ENCODE measurements at regions not wholly inside any gene's neighbourhood (a gene's known extent, or its start where the extent isn't known, plus 50 kb on each side); places are given as distances from the start of the nearest gene placed in this dataset.

DNA sequence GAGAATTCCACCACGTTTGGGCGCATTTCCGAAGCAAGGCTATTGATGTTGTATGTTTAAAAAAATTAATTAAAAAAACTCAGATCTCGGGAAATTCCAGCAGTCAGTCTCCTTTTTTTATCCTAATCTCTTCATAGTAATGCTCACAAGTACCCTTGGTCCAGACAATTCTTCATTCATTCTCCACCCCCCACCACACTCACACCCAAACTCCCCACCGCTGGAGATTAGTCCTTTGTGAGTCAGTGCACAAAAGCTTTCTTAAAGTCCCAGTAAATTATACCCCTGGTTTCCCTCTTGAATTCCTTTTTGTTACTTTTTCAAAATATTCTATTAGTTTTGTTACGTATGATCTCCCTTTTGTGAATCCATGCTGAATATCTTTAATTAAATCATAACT lies 274.6 kb downstream of the ZNF536 start:
- no peak overlapping the region for H3K27ac ChIP-seq
- intact Hi-C loops (cut with DNase I) = loop anchor here (2.0 kb wide), 1 partner anchor 420 kb away; no protein-coding TSS in a partner anchor
- no peaks in the 10 kb centered on the region for H3K9me3 ChIP-seq
- no peaks in the 10 kb centered on the region for H3K4me1 ChIP-seq (replicated peaks)
- H3K36me3 ChIP-seq = no peaks in the 10 kb centered on the region
- 80% methylated on average over 6 of the region's 6 CpGs for WGBS
- peaks cover 3% of the 10 kb centered on the region for H3K27me3 ChIP-seq (replicated peaks; ENCODE audit: insufficient read depth)
- no peak for DNase-seq (ENCODE audit: low spot score)
- TF ChIP-seq POLR2AphosphoS5 (IDR thresholded peaks at IDR 0.05) (no peak), POLR2A (IDR thresholded peaks at IDR 0.05) (no peak)
- TF ChIP-seq, protein P1, sequence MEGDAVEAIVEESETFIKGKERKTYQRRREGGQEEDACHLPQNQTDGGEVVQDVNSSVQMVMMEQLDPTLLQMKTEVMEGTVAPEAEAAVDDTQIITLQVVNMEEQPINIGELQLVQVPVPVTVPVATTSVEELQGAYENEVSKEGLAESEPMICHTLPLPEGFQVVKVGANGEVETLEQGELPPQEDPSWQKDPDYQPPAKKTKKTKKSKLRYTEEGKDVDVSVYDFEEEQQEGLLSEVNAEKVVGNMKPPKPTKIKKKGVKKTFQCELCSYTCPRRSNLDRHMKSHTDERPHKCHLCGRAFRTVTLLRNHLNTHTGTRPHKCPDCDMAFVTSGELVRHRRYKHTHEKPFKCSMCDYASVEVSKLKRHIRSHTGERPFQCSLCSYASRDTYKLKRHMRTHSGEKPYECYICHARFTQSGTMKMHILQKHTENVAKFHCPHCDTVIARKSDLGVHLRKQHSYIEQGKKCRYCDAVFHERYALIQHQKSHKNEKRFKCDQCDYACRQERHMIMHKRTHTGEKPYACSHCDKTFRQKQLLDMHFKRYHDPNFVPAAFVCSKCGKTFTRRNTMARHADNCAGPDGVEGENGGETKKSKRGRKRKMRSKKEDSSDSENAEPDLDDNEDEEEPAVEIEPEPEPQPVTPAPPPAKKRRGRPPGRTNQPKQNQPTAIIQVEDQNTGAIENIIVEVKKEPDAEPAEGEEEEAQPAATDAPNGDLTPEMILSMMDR (IDR thresholded peaks at IDR 0.05) = no peak
- no peak overlapping the region for H3K4me3 ChIP-seq

DNA sequence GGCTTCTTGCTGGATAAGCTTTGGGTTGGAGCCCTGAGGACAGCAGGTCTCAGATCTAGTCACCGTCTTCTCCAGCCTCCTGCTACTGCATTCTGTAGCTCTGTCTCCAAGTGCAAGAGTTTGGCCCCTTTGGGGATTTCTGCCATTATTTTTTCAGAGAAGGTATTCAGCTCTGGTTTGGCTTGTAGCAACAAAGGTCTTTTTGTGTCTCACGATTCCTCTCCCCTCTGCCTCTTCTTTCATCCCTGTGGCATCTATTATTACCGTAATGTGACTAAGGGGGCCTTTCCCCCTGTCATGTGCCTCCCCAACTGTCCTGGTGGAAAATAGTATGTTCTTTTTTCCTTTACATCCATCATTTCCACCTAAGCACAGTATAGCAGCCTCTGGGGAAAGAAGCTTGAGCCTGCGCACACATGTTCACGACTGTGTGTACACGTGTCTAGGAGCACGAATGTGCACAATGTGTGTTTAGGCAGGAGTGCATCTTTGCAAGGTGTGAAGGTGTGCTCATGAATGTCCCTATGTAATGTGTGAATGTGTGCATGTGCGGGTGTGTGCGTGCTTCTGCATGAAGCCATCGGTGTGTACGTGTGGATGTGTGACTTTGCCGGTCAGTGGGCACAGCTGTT lies 273.9 kb downstream of the ZNF536 start:
- DNase-seq (ENCODE audit: low spot score) = no peak
- H3K36me3 ChIP-seq = no peaks in the 10 kb centered on the region
- 87% methylated on average over 12 of the region's 12 CpGs for WGBS
- H3K4me1 ChIP-seq (replicated peaks) = no peaks in the 10 kb centered on the region
- H3K27ac ChIP-seq = no peak overlapping the region
- H3K27me3 ChIP-seq (replicated peaks; ENCODE audit: insufficient read depth) = peaks cover 3% of the 10 kb centered on the region
- no peak overlapping the region for H3K4me3 ChIP-seq
- H3K9me3 ChIP-seq = no peaks in the 10 kb centered on the region
- intact Hi-C loops (cut with DNase I) = loop anchor here (2.0 kb wide), 1 partner anchor 419 kb away; no protein-coding TSS in a partner anchor
- no peak for TF ChIP-seq POLR2A (IDR thresholded peaks at IDR 0.05)
- TF ChIP-seq, protein P1 (IDR thresholded peaks at IDR 0.05) = no peak
- TF ChIP-seq POLR2AphosphoS5 (IDR thresholded peaks at IDR 0.05) = no peak

DNA sequence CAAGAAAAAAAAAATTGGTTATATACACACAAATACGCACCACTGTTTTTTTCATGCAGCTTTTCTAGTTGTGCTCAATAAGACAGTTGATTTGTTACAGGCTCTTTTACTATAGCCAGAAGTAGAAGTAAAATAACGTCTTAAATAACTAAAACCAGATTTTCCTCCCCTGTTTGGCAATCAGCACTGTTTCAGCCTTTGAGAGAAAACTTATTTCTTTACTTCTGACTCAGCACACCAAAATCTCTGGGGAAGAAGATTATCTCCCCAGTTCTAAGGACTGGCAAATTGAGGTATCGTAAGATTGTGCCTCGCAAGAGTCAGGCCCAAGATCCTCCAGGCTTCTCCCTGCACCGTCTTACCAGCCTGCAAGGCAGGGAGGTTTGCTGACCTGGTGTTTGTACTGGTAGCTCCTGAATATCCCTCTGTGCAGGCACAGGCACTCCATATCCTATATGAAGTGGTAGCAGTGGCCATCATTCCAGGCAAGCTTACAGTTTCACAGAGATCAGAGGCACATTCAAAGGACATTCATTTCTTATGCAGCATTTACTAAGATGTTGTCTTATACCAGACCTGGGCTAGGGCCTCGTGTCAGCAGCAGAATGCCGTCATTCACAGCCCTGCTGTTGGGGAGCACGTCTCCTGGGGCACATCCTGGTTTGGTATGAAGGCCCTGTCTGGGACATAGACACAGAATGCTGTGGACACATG lies 268.2 kb downstream of the ZNF536 start:
- no peak overlapping the region for H3K27ac ChIP-seq
- H3K4me3 ChIP-seq = no peak overlapping the region
- intact Hi-C loops (cut with DNase I) = no loop called here
- H3K4me1 ChIP-seq (replicated peaks) = no peaks in the 10 kb centered on the region
- no peaks in the 10 kb centered on the region for H3K9me3 ChIP-seq
- no peak for DNase-seq (ENCODE audit: low spot score)
- no peak for TF ChIP-seq POLR2A (IDR thresholded peaks at IDR 0.05)
- no peak for TF ChIP-seq POLR2AphosphoS5 (IDR thresholded peaks at IDR 0.05)
- TF ChIP-seq, protein P1 (IDR thresholded peaks at IDR 0.05) = no peak
- no peaks in the 10 kb centered on the region for H3K27me3 ChIP-seq (replicated peaks; ENCODE audit: insufficient read depth)
- 73% methylated on average over 8 of the region's 8 CpGs for WGBS
- no peaks in the 10 kb centered on the region for H3K36me3 ChIP-seq

DNA sequence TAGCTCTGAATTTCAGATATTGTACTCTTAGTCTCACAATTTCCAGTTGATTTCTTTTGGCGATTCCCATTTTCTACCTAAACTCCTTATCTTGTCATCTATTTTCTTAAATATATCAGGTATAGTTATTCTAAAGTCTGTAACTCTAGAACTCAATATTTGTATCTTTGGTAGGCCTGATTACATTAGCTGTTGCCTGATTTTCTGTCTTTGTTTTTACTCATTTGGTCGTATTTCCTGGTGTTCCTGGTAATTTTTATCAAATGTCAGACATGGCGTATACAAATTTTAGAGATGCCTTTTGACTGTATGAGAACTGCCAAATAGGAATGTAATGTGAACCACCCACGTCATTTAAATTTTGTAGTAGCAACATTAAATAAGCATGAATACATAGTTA lies 266.7 kb downstream of the ZNF536 start:
- Histone ChIP-seq H3K27me3 (replicated peaks; ENCODE audit: insufficient read depth) (no peaks in the 10 kb centered on the region), H3K36me3 (no peaks in the 10 kb centered on the region), H3K4me1 (replicated peaks) (no peaks in the 10 kb centered on the region), H3K27ac (no peak overlapping the region), H3K4me3 (no peak overlapping the region), H3K9me3 (no peaks in the 10 kb centered on the region)
- TF ChIP-seq POLR2AphosphoS5 (IDR thresholded peaks at IDR 0.05) (no peak), POLR2A (IDR thresholded peaks at IDR 0.05) (no peak)
- TF ChIP-seq, protein P1 (IDR thresholded peaks at IDR 0.05) = no peak
- 98% methylated on average over 4 of the region's 4 CpGs for WGBS
- DNase-seq (ENCODE audit: low spot score) = no peak
- intact Hi-C loops (cut with DNase I) = no loop called here

DNA sequence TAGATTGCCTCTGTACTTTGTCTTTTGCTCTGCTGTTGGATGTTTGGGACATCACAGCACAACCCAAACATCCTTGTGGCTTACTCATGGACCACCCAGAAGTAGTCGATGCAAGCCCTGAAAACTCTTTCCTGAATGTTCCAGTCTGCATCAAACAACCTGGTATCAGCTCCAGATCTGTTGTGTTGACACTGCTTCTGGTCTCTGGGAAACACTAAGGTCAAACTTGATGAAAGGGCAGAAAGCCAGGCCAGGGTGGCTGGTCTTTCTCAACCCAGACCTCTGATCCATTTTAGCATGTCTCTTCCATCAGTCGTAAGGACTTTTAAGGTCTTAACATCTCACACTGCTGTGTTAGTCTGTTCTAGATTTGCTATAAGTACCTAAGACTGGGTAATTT lies 265.7 kb downstream of the ZNF536 start:
- DNase-seq (ENCODE audit: low spot score) = no peak
- TF ChIP-seq, protein P1 (IDR thresholded peaks at IDR 0.05) = no peak
- TF ChIP-seq POLR2AphosphoS5 (IDR thresholded peaks at IDR 0.05) = no peak
- TF ChIP-seq POLR2A (IDR thresholded peaks at IDR 0.05) = no peak
- Histone ChIP-seq H3K36me3 (no peaks in the 10 kb centered on the region), H3K9me3 (no peaks in the 10 kb centered on the region), H3K4me1 (replicated peaks) (no peaks in the 10 kb centered on the region), H3K27me3 (replicated peaks; ENCODE audit: insufficient read depth) (no peaks in the 10 kb centered on the region), H3K4me3 (no peak overlapping the region), H3K27ac (no peak overlapping the region)
- 89% methylated on average over 2 of the region's 2 CpGs for WGBS
- intact Hi-C loops (cut with DNase I) = no loop called here

Measured in prostate gland (tissue), 2 donors.